ENCODE measurements at regions not wholly inside any gene's neighbourhood (a gene's known extent, or its start where the extent isn't known, plus 50 kb on each side); places are given as distances from the start of the nearest gene placed in this dataset.

DNA sequence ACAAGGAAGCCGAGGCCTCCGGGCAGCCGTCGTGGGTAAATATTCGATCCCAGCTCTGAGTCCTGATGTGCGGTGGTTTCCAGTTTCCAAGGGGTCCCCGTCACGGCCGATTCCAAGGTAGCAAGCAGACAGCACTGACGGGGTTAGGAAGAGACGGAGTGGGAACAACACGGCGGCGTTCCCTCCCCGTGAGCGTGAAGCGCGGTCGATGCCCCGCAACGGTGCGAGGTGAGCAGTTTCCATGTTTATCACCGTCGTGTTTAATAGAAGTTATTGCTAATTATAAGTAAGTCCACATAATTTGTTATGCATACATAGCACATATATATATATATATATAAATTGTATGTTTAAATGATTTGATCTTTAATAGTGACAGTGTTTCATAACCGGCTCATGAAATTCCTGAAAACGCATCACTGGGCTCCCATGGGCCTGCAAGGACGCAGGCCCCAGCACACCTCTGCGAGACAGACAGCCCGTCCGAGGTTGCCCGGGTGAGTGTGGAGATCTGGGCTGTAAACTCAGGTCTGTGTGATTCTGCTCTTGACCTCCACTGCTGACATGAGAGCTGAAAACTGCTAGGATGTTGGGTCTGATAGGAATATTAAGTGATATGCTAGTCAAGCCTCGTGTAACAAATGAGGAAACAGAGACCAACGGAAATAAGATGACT, 243.5 kb upstream of the SALL3 start:
- DNase-seq = no peak

DNA sequence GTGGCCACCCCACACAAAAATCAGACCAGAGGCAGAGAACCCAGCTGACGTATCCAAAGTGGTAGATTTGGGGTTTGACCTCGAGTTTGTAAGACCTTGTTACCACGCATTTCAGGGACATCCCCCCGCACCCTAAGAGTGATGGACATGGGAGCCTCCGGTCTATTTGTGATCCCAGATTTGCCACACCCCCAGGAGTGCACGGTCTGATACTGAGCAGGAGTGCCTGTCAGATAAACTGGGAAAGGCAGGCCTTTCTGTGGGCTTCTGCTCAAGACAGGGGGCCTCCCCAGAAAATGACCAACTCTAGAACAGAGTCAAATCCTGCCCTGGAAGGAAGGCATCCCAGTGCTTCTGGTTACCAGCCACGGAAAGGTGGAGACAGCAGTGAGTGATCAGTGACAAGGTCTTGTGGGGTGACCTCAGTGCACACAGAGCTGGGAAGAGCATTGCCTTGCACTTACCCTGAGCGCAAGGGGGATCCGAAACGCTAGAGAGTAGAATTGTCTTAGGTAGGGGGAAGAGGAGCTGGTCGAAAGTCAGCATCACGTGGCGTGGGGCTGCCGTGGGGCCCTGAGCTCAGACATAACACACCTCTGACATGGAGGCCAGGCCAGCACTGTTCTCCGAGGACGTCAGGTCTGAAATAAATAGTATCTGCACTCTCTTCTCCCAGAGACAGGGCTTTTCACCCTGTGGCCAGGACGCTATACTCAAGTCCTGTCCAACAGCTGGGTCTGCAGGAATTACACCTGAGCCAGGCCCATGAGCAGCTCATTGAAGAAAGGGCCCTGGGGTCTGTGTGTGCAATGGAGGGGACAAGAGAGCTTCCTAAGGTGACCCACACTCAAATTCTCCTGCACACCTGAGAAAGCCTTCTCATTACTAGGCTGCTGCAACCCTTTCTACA, 242.4 kb upstream of the SALL3 start:
- DNase-seq = no peak

DNA sequence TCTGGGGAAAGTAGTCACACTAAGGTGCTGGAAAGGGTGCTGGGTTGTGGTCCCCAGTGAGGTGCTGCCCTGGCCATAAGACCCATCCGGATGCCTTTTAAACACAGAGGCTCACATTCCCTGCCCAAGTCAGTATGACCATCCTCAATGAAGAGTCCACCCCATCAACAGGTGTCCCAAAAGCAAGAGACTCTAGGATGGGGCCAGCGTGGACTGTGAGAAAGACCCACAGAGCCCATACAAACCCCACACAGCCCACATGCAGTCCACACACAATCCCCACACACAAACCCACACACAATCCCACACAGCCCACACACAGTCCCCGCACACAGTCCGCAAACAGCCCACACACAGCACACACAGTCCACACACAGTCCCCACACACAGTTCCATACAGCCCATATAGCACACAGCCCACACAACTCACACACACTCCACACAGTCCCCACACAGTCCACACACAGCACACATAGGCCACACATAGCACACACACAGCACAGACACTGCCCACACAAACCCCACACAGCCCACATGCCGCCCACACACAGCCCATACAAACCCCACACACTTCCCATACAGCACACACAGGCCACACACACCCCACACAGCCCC, 241.4 kb upstream of the SALL3 start:
- DNase-seq = no peak

DNA sequence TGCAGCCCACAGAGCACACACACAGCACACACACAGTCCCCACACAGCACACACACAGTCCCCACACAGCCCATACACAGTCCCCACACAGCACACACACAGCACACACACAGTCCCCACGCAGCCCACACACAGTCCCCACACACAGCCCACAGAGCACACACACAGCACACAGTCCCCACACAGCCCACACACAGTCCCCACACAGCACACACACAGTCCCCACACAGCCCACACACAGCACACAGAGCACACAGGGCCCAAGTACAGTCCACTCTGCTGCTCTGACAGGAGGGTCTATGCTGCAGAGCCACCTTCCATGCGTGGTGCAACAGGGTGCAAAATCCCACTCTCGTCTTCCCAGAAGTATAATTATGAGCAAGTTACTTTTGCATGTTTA, 240.5 kb upstream of the SALL3 start:
- no peak for DNase-seq

DNA sequence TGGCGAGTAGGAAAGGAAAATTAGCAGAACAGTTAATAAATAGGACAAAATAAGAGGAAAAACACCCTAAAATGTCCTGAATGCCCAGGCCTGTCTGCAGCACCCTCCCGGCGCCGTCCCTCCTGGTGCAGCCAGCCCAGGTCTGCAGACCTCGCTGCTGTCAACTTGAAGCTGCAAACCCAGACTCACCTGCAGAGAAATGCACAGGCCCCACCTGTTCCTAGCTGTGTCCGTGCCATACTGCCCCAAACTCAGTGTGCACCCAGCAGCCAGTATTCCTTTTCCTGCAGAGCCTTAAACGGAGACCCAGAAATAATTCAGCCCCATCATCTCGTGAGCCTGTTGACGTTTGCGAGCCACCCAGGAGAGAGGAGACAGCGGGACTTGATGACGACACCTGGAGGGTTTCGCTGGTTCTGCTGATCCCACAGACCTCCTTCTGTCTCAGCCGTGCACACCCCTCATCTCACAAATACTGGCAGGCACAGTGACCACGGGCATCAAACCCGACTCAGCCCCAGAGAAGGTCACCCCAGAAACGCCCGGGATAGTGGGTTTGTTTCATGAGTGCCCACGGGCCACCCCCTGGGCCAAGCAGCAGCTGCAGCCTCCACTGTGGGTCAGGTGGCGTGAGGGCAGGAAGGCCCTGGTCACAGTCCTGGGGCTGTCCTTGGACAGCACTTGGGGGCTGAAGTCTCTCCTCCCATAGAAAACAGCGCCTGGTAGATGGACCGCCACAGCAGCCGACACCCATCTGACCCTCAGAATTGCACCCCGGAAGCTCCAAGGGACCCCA, 239.5 kb upstream of the SALL3 start:
- DNase-seq = no peak

DNA sequence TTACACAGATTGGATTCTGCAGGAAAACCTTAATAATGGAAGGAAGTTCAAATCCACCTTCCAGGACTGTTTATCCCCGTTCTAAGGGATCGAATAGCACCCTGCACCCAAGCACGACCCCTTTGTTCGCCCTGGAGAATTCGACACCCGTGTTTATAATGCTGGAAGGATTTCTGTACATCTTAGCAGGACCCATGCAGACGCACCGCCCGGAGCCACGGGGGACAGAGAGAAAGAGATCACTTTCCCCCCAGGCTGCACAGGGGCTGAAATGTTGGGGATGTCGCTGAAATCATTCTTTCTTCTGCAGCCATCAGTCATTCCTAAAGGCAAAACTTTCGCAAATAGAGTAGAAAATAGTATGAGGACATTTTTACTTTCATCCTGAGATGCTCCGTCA, 238.7 kb upstream of the SALL3 start:
- DNase-seq = no peak

DNA sequence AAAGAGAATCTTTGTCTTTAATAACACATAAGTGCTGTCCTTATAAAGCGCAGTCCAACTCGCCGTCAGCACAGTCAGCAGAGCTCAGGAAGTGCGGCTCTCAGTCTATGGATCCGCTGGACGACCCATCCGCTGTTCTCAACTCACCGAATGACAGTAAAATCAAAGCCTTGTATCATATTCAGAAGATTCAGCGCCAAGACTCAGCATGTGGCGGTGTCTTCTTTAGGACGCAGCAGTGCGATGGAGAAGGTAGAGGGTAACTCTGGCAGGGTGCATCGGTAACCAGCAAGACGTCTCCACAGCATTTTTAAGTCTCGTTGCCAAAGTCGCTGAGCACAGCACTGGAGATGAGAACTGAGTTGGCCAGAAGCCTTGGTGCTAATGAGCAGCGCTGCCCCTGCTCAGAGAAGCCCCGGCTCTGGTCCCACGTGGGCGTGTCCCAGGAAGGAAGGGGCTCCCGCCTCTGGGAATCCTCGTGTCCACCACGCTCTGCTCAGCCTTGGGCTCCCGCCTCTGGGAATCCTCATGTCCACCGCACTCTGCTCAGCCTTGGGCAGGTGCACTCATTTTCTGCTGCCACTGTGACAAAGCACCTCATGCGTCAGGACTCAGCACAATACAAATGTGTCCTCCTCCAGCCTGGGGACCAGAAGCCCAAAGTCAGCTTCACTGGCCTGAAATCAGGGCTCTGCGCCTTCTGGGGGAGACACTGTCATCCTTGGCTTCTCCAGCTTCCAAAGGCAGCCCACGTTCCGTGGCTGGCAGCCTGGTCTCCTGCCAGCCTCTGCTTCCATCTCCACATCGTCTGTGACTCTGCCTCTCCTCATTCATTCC, 238.0 kb upstream of the SALL3 start:
- DNase-seq = no peak

DNA sequence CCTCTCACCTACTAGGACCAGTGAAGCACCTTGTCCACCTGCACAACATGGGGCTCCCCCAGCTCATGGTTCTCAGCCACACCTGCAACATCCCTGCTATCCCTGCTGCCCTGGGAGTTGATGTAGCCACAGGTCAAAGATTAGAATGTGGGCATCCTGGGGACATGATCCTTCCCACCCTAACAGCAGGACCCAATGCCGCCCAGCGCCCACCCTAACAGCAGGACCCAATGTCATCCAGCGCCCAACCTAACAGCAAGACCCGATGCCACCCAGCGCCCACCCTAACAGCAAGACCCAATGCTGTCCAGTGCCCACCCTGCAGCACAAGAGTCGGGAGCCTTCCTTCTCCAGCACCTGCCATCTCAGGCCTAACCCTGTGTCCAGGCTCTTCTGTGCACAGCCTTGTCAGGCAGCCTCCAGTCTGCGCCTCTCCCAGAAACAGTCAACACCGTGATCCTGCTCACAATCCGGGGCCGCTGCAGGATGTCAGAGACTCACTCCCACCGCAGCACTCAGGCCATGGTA, 237.3 kb upstream of the SALL3 start:
- DNase-seq = no peak

DNA sequence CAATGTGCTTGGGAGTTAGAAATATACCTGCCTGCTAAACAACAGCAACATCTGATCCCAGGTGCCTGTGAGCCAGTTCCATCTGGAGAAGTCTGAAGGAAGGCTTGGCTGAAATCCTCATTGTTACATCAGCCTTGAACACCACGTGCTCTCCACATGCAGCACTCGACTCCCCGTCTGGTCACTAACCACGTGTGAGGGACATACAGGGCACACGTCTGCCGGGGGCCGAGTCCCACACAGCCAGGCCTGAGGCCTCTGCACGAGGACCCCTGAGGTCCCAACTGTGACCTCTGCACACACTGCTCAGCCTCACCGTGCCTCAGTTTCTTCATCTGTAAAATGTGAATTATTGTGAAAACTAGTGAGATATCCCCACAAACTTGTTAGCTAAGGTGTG, 236.5 kb upstream of the SALL3 start:
- no peak for DNase-seq

DNA sequence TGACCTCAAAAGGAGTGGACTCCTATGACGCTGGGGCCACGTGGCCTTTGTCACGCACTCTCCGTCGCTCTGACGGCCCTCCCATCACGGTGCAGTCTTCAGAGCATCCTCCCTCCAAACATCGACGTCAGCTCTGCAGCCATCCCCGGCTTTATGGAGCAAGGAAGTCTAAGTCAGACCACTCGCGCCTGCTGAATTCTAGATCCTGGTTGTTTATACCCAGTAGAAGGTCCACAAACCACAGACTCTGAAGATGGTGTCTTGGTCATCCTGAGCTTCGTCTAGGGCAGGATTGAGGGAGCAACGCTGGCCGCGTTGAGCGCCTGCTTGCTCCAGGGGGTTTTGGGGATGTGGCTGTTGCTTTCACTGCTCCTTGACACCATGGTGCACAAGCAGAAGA, 228.0 kb upstream of the SALL3 start:
- DNase-seq = no peak

DNA sequence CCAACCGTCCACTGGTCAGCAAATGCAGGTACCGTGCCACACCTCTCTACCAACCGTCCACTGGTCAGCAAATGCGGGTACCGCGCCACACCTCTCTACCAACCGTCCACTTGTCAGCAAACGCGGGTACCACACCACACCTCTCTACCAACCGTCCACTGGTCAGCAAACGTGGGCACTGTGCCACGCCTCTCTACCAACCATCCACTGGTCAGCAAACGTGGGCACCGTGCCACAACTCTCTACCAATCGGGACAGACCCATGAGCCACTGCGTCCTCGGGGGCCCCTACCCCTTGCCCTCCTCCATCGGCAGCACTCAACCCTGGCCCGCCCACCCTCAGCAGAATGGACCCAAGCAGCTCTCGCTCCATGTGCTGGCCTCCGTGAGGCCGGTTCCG, 226.4 kb upstream of the SALL3 start:
- no peak for DNase-seq

DNA sequence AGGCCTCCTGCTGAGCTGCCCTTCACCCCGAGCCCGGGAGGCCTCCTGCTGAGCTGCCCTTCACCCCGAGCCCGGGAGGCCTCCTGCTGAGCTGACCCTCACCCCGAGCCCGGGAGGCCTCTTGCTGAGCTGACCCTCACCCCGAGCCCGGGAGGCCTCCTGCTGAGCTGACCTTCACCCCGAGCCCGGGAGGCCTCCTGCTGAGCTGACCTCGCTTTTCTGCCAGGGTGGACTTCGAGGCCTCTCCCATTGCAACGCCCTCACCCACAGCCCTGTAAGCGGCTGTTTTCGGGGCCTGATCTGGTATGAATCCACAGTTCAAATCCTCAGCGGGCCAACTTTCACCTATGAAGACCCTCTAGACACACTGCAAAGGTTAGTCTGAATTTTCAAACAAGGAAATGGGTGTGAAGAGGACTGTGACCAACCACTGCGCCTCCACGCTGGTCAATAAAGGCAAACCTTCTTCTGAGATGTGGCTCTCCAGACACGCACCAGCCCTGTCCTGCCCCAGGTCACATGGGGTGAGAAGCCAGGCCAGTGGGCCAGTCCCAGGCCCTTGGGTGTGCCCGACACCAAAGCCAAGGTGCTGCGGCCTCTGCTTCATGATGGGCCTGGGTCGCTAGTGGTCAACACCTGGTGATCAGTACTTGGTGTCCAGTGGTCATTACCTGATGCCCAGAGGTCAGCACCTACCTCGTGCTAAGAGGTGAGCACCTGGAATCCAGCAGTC, 225.1 kb upstream of the SALL3 start:
- no peak for DNase-seq

DNA sequence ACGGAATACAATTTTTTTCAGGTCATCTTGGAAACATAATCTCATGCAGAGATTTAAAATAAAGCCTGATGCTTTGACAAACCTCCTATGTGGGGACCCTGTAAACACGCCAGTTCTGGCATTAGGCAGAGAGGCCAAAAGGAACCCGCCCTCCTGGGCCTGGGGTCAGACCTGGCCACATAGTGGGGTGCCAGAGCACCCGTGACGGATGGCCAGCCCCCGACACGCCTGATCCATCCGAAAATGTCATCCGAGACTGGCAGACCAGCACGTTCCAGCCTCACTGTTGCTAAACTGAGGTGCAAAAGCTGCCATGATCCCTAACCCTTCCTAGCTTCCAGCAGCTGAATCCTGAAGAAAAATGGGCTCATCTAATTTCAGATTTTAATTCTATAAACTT, 222.6 kb upstream of the SALL3 start:
- no peak for DNase-seq

DNA sequence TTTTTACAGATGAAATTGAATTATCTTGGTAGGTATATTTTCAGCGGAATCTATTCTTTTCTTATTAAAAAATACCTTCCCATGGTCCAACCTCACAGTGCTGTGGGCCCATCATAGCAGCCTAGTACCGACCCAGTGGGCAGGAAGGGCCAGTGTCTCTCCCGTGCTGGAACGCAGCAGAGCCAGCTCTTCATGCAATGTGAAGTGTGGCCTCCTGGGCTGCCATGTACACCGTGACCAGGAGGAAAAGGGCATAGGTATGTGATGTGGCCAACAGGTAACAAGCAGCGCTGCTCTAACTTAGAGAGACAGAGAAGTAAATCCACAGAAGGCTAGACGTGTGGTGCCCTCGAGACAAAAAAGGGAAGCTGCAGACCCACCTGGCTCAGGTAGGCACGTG, 221.1 kb upstream of the SALL3 start:
- no peak for DNase-seq

DNA sequence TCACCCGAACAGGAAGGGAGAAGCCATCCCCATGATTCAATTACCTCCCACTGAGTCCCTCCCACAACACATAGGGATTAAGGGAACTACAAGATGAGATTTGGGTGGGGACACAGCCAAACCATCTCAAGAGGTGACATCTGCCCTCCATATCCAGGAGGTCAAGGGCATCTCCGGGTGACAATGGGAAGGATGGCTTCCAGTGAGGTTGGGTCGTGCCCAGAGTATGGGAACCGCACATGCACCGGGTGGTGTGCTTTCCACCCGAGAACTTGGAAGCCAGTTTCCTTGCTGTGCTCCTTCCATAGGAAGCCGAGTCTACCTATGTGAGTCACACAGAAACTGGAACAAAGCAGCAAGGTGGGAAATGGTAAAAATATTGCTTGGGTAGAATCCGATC, 216.9 kb upstream of the SALL3 start:
- DNase-seq = no peak

DNA sequence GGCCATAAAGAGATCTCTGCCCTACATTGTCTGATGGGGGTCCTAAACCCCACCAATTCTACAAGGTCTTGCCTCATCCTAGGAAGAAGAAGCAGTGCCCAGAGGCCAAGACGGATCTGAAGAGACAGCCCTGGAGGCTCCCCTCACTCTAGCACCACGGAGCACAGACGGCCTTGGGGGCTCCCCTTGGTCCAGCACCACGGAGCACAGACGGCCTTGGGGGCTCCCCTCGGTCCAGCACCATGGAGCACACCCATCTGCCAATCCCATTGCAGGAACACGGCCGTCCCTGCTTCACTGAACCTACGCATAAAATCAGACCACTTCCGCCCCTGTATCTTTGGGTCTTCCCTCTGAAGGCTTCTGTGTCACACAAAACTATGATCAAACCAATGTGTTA, 215.1 kb upstream of the SALL3 start:
- no peak for DNase-seq

DNA sequence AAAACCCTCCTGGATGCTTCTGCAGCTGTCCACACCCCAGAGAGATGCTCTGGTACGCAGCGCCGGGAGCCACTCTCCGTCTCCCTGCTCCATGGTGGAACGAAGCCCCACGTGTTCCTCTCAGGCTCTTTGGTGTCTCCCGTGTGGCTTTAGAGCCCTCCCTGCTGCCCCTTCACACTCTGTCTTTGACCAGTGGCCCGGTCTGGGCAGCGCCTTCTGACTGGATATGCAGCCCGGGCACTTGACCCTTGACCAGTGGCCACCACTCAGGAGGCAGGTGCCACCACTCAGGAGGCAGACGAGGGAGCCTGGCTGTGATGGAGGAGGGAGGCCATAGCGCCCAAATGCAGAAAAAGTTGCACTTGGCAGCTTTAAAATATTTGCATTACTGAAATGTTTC, 214.5 kb upstream of the SALL3 start:
- DNase-seq = no peak

DNA sequence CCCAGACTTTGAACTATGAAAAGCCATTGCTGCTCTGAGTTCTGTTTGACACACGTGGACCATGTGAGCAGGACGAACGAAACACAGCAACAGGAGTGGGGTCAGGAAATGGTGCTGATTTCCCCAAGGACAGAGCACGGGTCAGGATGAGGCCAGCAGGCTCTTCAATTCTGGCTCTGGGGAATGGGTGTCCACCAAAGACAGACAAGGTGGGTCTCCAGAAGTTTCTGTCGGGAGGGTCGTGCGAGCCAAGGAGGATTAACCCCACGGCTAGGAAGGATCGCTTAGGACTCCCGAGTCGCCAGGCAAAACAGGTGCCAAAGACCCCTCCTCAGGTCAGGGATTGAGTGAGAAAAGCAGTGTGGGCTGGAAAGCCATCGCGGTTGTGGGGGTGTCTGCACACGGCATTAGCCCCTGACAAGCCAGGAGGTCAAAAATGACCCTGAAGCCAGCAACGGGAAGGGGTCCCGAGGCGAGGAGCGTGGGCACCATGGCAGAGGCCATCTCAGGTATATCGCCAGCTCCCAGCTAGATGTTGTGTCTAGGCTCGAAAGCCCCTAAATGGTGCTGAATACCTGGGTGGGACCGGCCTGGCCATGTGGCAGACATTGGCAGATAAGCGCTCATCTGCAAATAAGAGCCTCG, 213.9 kb upstream of the SALL3 start:
- no peak for DNase-seq

DNA sequence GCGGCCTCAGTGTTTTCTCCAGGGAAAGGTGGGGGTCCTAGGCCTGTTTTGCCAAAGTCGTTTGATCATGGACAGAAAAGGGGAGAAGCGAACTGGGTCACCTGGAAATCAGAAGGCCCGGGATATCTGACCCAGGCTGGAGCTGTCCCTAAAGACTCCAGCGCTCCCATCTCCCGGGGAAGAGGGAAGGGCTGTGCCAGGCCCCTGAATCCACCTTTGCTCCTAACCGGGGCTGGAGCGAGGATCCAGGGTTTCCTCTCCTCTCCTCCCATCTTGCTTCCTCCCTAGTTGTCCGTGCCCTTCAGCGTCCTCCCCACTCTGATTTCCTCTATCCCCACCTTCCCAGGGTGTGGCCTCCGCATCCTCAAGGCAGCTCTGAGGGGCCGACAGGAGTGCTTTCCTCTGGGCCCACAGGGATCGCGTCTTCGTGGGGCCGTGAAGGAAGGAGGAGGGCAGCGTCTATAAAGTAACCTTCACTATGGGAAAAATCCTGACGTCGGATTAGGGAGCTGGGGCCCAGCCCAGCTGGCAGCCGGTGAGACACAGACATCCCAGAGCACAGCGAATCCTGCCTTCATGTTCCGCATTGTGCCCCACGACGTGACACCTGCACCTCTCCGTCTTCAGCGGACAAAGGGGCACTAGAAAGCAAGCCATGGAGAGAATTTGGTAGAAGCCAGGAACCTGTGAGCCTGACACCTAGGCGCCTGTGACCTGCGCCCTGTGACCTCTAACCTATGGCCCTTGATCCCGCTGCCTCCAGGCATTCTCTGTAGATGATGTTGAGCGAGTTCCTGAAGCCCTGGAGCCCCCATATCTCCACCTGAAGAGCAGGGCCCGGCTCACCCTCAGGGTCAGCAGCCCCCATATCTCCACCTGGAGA, 212.7 kb upstream of the SALL3 start:
- DNase-seq = no peak

DNA sequence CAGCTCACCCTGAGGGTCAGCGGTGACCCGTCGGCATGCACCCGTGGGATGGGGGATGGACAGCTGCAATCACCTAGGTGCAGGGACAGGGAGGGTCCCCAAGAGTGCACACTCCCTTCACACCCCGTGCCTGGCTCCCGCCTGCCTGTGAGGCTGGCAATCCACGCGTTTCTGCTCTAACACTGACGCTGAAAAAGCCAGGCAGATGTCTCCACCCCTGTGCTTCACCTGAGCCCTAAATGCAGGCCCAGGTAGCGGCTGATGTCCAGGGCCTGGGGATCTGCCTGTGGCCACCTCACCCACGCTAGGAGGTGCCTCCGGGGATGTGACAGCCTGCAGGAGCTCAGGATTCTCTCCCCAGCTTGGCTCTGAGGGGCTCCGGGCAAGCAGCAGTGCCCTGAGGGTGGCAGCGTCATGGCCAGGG, 212.0 kb upstream of the SALL3 start:
- no peak for DNase-seq
